ENCODE measurements at regions not wholly inside any gene's neighbourhood (a gene's known extent, or its start where the extent isn't known, plus 50 kb on each side); places are given as distances from the start of the nearest gene placed in this dataset.

DNA sequence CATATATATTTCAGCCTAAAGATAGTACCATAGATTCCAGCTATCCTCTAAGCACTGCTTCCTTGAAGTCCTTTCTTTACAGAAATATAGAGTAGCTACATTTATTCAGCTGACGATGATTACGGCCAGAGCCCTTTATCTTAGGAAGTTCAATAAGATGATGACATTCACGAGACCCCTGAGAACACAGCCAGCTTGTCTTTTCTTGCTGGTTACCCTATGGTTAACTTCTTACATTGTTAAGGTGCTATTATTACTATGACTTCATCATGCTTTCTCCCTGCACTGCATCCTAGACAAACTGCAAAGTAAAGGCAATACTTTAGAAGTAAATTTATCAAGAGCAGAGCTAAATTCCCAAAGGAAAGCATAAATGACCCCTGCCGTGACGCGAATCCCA is 214.4 kb upstream of the LRFN5 start:
- no peak for TF ChIP-seq EP300 (IDR thresholded peaks at IDR 0.05)
- no peak for TF ChIP-seq POLR2A (IDR thresholded peaks at IDR 0.05)
- TF ChIP-seq POLR2AphosphoS5 (IDR thresholded peaks at IDR 0.05), result no peak
- TF ChIP-seq, protein P1, sequence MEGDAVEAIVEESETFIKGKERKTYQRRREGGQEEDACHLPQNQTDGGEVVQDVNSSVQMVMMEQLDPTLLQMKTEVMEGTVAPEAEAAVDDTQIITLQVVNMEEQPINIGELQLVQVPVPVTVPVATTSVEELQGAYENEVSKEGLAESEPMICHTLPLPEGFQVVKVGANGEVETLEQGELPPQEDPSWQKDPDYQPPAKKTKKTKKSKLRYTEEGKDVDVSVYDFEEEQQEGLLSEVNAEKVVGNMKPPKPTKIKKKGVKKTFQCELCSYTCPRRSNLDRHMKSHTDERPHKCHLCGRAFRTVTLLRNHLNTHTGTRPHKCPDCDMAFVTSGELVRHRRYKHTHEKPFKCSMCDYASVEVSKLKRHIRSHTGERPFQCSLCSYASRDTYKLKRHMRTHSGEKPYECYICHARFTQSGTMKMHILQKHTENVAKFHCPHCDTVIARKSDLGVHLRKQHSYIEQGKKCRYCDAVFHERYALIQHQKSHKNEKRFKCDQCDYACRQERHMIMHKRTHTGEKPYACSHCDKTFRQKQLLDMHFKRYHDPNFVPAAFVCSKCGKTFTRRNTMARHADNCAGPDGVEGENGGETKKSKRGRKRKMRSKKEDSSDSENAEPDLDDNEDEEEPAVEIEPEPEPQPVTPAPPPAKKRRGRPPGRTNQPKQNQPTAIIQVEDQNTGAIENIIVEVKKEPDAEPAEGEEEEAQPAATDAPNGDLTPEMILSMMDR (IDR thresholded peaks at IDR 0.05), result no peak
- intact Hi-C loops (cut with DNase I; ENCODE audit: low total_unique reads), result no loop called here
- Histone ChIP-seq H3K4me3 (no peak overlapping the region), H3K27me3 (no peaks in the 10 kb centered on the region), H3K4me1 (no peaks in the 10 kb centered on the region), H3K9me3 (no peaks in the 10 kb centered on the region), H3K27ac (no peak overlapping the region), H3K36me3 (no peaks in the 10 kb centered on the region)
- WGBS, 5 donors, result 84 to 90% (median 88%) methylated on average over 6 of the region's 6 CpGs
- DNase-seq, result no peak

DNA sequence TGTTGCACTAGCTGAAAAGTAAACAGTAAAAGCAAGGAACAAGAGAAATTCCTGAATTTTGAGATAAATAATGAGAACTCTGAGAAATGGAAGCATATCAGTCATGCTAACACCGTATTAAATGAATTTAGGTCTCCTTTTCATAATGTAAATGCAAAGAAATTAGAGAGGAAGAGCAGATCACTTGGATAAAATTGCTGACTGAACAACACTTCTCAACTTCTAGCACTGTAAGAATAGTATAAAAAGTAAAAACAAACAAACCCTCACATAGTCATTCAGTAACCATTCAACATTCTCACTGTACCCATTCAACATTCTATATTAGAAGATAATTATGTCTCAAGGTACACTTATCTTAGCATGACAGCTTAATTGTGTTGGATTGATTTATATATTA is 217.3 kb upstream of the LRFN5 start:
- Histone ChIP-seq H3K9me3 (no peaks in the 10 kb centered on the region), H3K27me3 (no peaks in the 10 kb centered on the region), H3K4me1 (no peaks in the 10 kb centered on the region), H3K27ac (no peak overlapping the region), H3K4me3 (no peak overlapping the region), H3K36me3 (no peaks in the 10 kb centered on the region)
- no peak for DNase-seq
- 68 to 83% (median 70%) methylated on average over 1 of the region's 1 CpG for WGBS, 5 donors
- no peak for TF ChIP-seq POLR2A (IDR thresholded peaks at IDR 0.05)
- TF ChIP-seq, protein P1 (IDR thresholded peaks at IDR 0.05), result no peak
- no peak for TF ChIP-seq POLR2AphosphoS5 (IDR thresholded peaks at IDR 0.05)
- no peak for TF ChIP-seq EP300 (IDR thresholded peaks at IDR 0.05)
- intact Hi-C loops (cut with DNase I; ENCODE audit: low total_unique reads), result no loop called here

DNA sequence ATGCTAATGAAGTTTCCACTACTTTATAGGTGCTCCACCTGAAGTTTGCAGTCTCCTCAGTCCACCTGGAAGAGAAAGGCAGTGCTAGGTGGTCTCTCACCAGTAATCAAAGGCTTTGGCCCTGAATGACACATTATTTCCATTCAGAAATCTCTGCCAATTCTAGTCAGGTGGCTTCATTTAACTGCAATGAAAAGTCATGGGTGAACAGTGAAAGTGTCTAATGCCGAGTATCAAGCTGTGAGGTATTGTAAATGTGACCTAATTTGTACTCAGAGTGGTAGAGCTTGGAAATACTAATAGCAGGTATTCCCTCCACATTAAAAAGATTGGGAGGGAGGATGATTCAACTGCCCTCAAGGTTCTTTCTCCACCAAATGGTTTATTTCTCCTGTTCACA is 220.9 kb upstream of the LRFN5 start:
- no peak for DNase-seq
- H3K4me1 ChIP-seq, result no peaks in the 10 kb centered on the region
- WGBS, 5 donors, result 69 to 84% (median 75%) methylated on average over 1 of the region's 1 CpG
- H3K36me3 ChIP-seq, result no peaks in the 10 kb centered on the region
- no peak overlapping the region for H3K27ac ChIP-seq
- intact Hi-C loops (cut with DNase I; ENCODE audit: low total_unique reads), result no loop called here
- H3K4me3 ChIP-seq, result no peak overlapping the region
- TF ChIP-seq EP300 (IDR thresholded peaks at IDR 0.05) (no peak), POLR2AphosphoS5 (IDR thresholded peaks at IDR 0.05) (no peak), POLR2A (IDR thresholded peaks at IDR 0.05) (no peak)
- TF ChIP-seq, protein P1 (IDR thresholded peaks at IDR 0.05), result no peak
- H3K9me3 ChIP-seq, result no peaks in the 10 kb centered on the region
- H3K27me3 ChIP-seq, result no peaks in the 10 kb centered on the region

DNA sequence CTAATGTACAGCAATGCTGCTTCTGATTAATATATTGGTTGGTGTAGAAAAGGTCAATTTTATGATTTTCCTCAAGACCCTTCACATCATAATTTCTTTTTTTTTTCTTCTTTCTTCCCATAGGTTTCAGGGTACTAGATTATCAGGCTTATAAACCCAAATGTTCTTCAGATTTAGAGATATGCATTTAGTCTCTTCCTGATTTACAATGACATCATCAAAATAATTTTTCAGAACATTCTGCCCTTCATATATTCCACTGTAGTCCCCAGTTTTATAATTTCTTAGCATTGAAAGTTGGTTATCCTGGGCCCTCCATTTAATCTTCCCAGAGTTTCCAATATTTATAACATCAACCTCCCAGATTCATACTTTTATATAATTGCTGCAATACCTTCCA is 226.7 kb upstream of the LRFN5 start:
- no peaks in the 10 kb centered on the region for H3K4me1 ChIP-seq
- intact Hi-C loops (cut with DNase I; ENCODE audit: low total_unique reads), result no loop called here
- no peaks in the 10 kb centered on the region for H3K9me3 ChIP-seq
- no peak for DNase-seq
- H3K36me3 ChIP-seq, result no peaks in the 10 kb centered on the region
- no peak for TF ChIP-seq POLR2AphosphoS5 (IDR thresholded peaks at IDR 0.05)
- TF ChIP-seq POLR2A (IDR thresholded peaks at IDR 0.05), result no peak
- TF ChIP-seq EP300 (IDR thresholded peaks at IDR 0.05), result no peak
- H3K27ac ChIP-seq, result no peak overlapping the region
- H3K4me3 ChIP-seq, result no peak overlapping the region
- H3K27me3 ChIP-seq, result no peaks in the 10 kb centered on the region

DNA sequence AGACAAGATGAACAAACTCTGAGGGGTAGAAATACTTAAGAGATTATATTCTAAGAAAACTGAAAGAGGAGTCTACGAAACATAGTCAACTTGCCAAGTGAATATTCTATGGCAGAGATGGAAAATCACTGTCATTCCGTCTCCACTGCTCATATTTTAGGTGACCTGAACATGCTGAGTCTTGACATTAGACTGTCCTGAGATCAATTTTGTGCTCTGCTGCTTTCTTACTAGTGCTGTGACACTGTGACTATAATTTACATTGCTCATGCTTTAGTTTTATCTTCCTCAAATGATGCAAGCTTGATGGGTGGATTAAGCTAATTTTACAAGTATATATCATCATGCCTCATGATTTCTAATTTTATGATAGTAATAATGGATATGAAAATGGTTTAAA is 228.2 kb upstream of the LRFN5 start:
- H3K27ac ChIP-seq, result no peak overlapping the region
- no peak for DNase-seq
- no peak overlapping the region for H3K4me3 ChIP-seq
- no peaks in the 10 kb centered on the region for H3K9me3 ChIP-seq
- H3K4me1 ChIP-seq, result no peaks in the 10 kb centered on the region
- H3K27me3 ChIP-seq, result no peaks in the 10 kb centered on the region
- H3K36me3 ChIP-seq, result no peaks in the 10 kb centered on the region
- TF ChIP-seq POLR2A (IDR thresholded peaks at IDR 0.05) (no peak), EP300 (IDR thresholded peaks at IDR 0.05) (no peak), POLR2AphosphoS5 (IDR thresholded peaks at IDR 0.05) (no peak)
- TF ChIP-seq, protein P1 (IDR thresholded peaks at IDR 0.05), result no peak
- WGBS, 5 donors, result 70 to 81% (median 79%) methylated on average over 2 of the region's 2 CpGs
- intact Hi-C loops (cut with DNase I; ENCODE audit: low total_unique reads), result no loop called here

Data from stomach (tissue), 8 donors.